GM19035 (cell line): ENCODE measurements at regions not wholly inside any gene's neighbourhood (a gene's known extent, or its start where the extent isn't known, plus 50 kb on each side); places are given as distances from the start of the nearest gene placed in this dataset.

Experiments used
- ATAC-seq: cut with Tn5 transposase; IDR thresholded peaks from one replicate; pipeline ENCODE4 v1.9.1; 2021; ENCODE audit not compliant: unreplicated experiment

GRCh38 chr3:194832346-194833104 is 146.8 kb downstream of the FAM43A start:
- no peak for ATAC-seq

GRCh38 chr3:194833114-194833910 is 147.6 kb downstream of the FAM43A start:
- ATAC-seq, result no peak

- no peak for ATAC-seq
These were observed 151.0 kb downstream of the FAM43A start for GRCh38 chr3:194836661-194837060.

- ATAC-seq, result no peak
These were observed 151.9 kb downstream of the FAM43A start for GRCh38 chr3:194837457-194838127.

- ATAC-seq, result no peak
These were observed 152.6 kb downstream of the FAM43A start for GRCh38 chr3:194838236-194838635.

GRCh38 chr3:194840661-194841514 is 155.2 kb downstream of the FAM43A start:
- no peak for ATAC-seq

GRCh38 chr3:194841515-194841841 is 155.8 kb downstream of the FAM43A start:
- no peak for ATAC-seq

- ATAC-seq, result no peak
These were observed 157.9 kb downstream of the FAM43A start for GRCh38 chr3:194843556-194843955.

GRCh38 chr3:194844046-194844445 is 158.4 kb downstream of the FAM43A start:
- ATAC-seq, result no peak

- no peak for ATAC-seq
These were observed 163.6 kb downstream of the FAM43A start for GRCh38 chr3:194849166-194849875.

- ATAC-seq, result no peak
These were observed 165.6 kb downstream of the FAM43A start for GRCh38 chr3:194851254-194851653.

GRCh38 chr3:194851941-194852340 is 166.3 kb downstream of the FAM43A start:
- no peak for ATAC-seq

GRCh38 chr3:194852345-194852744 is 166.7 kb downstream of the FAM43A start:
- no peak for ATAC-seq

- no peak for ATAC-seq
These were observed 167.3 kb downstream of the FAM43A start for GRCh38 chr3:194852831-194853508.

- no peak for ATAC-seq
These were observed 168.5 kb downstream of the FAM43A start for GRCh38 chr3:194854206-194854605.

GRCh38 chr3:194854659-194855390 is 169.1 kb downstream of the FAM43A start:
- no peak for ATAC-seq

GRCh38 chr3:194856296-194856695 is 170.6 kb downstream of the FAM43A start:
- ATAC-seq, result no peak

GRCh38 chr3:194857469-194858113 is 171.9 kb downstream of the FAM43A start:
- no peak for ATAC-seq

- ATAC-seq, result no peak
These were observed 172.7 kb downstream of the FAM43A start for GRCh38 chr3:194858382-194858781.
